Gastrocnemius medialis (tissue), 4 donors: ENCODE measurements at regions not wholly inside any gene's neighbourhood (a gene's known extent, or its start where the extent isn't known, plus 50 kb on each side); places are given as distances from the start of the nearest gene placed in this dataset.
"Not testable (repeated sequence)": the region's sequence is repeated elsewhere in the genome, so short reads cannot be mapped to it uniquely, and the experiment has no call there.

Experiments
- ATAC-seq, 2 donors: fragments of 150-250 bp; one replicate each; pipeline ENCODE4 v1.9.1; 2016
- DNase-seq, 2 donors: peaks; one replicate each; pipeline ENCODE4 v3.0.0-alpha.2; 2019
- H3K27ac ChIP-seq, 4 donors: fragments of 200-600 bp; sonication (generic); 1 replicate in 1 of 4; 2 replicates in 3 of 4; pipeline ENCODE4 v1.5.1; 2016 to 2018; ENCODE audit warnings: mild to moderate bottlenecking in 2 of 4, moderate library complexity in 1 of 4
- H3K27me3 ChIP-seq, 3 donors: fragments of 200-600 bp; sonication (generic) in 2 of 3; 1 replicate in 1 of 3; 2 replicates in 2 of 3; pipeline versions ENCODE4 v1.5.1 to v1.6.0; 2016 to 2019; ENCODE audit warnings: mild to moderate bottlenecking in 1 of 3, moderate library complexity in 1 of 3
- H3K36me3 ChIP-seq, 2 donors: fragments of 200-600 bp; sonication (generic) in 1 of 2; one replicate each; pipeline ENCODE4 v1.5.1; 2017 to 2018
- H3K4me1 ChIP-seq, 2 donors: fragments of 200-600 bp; sonication (generic) in 1 of 2; one replicate each; pipeline ENCODE4 v1.5.1; 2016 to 2017; ENCODE audit warnings: mild to moderate bottlenecking in 2 of 2
- H3K4me3 ChIP-seq, 4 donors: fragments of 200-600 bp; sonication (generic) in 3 of 4; 1 replicate in 1 of 4; 2 replicates in 3 of 4; pipeline ENCODE4 v1.5.1; 2016 to 2019; ENCODE audit warnings: mild to moderate bottlenecking in 2 of 4
- H3K9me3 ChIP-seq, 3 donors: fragments of 200-600 bp; sonication (generic) in 2 of 3; 1 replicate in 1 of 3; 2 replicates in 2 of 3; pipeline ENCODE4 v1.5.1; 2016 to 2019
- CTCF ChIP-seq, 5 experiments: fragments of 450-650 bp in 3 of 5; fragments of 200-600 bp in 2 of 5; sonication (generic) in 2 of 5; IDR thresholded peaks in 4 of 5; conservative IDR thresholded peaks in 1 of 5; 1 replicate in 4 of 5; 2 replicates in 1 of 5; pipeline ENCODE4 v1.5.1; 2016 to 2019; ENCODE audit warnings: antibody characterized with exemption in 5 of 5, mild to moderate bottlenecking in 3 of 5, moderate library complexity in 3 of 5
- POLR2A ChIP-seq, 2 donors: fragments of 450-650 bp; IDR thresholded peaks; one replicate each; pipeline ENCODE4 v1.6.1; 2017; ENCODE audit warnings: antibody characterized with exemption in 2 of 2, mild to moderate bottlenecking in 2 of 2, moderate library complexity in 2 of 2
- in situ Hi-C, 4 donors: fragments of 200-750 bp; cut with MboI; loops; one replicate each; pipeline versions ENCODE4 v1.15.0 to v1.8.0; 2017; ENCODE audit warnings: low sequenced_read_pairs in 4 of 4
- intact Hi-C: fragments of 100-400 bp; cut with DNase I; formaldehyde crosslinking; loops from one replicate; pipeline ENCODE4 v1.15.1; 2023; ENCODE audit warnings: low total_unique reads

GRCh38 chr2:5616019-5616418, 76.2 kb upstream of the SOX11 start:
- Histone ChIP-seq H3K27me3 (peaks cover 0 to 3% (median 0%) of the 10 kb centered on the region in 3 donors), H3K4me3 (no peak overlapping the region), H3K36me3 (no peaks in the 10 kb centered on the region), H3K27ac (no peak overlapping the region), H3K4me1 (no peaks in the 10 kb centered on the region), H3K9me3 (no peaks in the 10 kb centered on the region)
- ATAC-seq (no peak), DNase-seq (no peak)
- intact Hi-C loops (no loop called here), in situ Hi-C loops (no loop called here)
- TF ChIP-seq POLR2A (IDR thresholded peaks at IDR 0.05) (no peak), CTCF (IDR thresholded peaks at IDR 0.05 in 4 of 5, conservative IDR thresholded peaks at IDR 0.05 in 1 of 5) (no peak)

- Histone ChIP-seq H3K27me3 (peaks cover 0 to 3% (median 0%) of the 10 kb centered on the region in 3 donors), H3K27ac (no peak overlapping the region), H3K4me3 (no peak overlapping the region), H3K36me3 (no peaks in the 10 kb centered on the region), H3K9me3 (no peaks in the 10 kb centered on the region), H3K4me1 (no peaks in the 10 kb centered on the region)
- no peak for ATAC-seq
- intact Hi-C loops (no loop called here), in situ Hi-C loops (no loop called here)
- TF ChIP-seq CTCF (IDR thresholded peaks at IDR 0.05 in 4 of 5, conservative IDR thresholded peaks at IDR 0.05 in 1 of 5) (no peak), POLR2A (IDR thresholded peaks at IDR 0.05) (no peak)
- no peak for DNase-seq
These were observed 74.8 kb upstream of the SOX11 start for GRCh38 chr2:5617358-5617757.

DNA sequence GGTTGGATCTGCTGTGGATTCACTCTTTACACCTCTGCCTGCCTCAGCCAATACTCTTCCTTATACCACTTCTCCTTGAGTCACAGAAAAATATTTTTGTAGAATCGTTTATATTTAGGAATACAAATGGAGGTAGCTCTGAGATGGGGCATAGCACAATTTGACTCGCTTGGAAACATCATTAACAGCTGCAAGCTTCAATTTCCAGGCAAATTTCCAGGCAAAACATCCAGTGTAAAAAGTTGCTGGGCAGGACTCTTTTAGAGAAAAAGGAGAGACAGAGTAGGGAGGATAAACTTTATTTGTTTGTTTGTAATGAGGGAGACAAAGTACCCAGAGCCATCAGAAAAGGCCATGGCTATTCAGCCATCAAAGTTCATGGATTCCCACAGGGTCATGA, 74.4 kb upstream of the SOX11 start:
- no peak for TF ChIP-seq CTCF (IDR thresholded peaks at IDR 0.05 in 4 of 5, conservative IDR thresholded peaks at IDR 0.05 in 1 of 5)
- no peak for TF ChIP-seq POLR2A (IDR thresholded peaks at IDR 0.05)
- peaks cover 0 to 3% (median 0%) of the 10 kb centered on the region in 3 donors for H3K27me3 ChIP-seq
- no peak overlapping the region for H3K27ac ChIP-seq
- ATAC-seq (no peak), DNase-seq (no peak)
- no peak overlapping the region for H3K4me3 ChIP-seq
- in situ Hi-C loops: no loop called here
- no peaks in the 10 kb centered on the region for H3K9me3 ChIP-seq
- intact Hi-C loops: no loop called here
- no peaks in the 10 kb centered on the region for H3K36me3 ChIP-seq
- no peaks in the 10 kb centered on the region for H3K4me1 ChIP-seq

- Histone ChIP-seq H3K4me1 (no peaks in the 10 kb centered on the region), H3K4me3 (no peak overlapping the region), H3K27ac (no peak overlapping the region), H3K36me3 (no peaks in the 10 kb centered on the region), H3K27me3 (peaks cover 0 to 3% (median 0%) of the 10 kb centered on the region in 3 donors), H3K9me3 (no peaks in the 10 kb centered on the region)
- in situ Hi-C loops: no loop called here
- TF ChIP-seq POLR2A (IDR thresholded peaks at IDR 0.05) (no peak), CTCF (IDR thresholded peaks at IDR 0.05 in 4 of 5, conservative IDR thresholded peaks at IDR 0.05 in 1 of 5) (no peak)
- intact Hi-C loops: no loop called here
- no peak for ATAC-seq
- no peak for DNase-seq
These were observed 73.9 kb upstream of the SOX11 start for GRCh38 chr2:5618271-5618670.

DNA sequence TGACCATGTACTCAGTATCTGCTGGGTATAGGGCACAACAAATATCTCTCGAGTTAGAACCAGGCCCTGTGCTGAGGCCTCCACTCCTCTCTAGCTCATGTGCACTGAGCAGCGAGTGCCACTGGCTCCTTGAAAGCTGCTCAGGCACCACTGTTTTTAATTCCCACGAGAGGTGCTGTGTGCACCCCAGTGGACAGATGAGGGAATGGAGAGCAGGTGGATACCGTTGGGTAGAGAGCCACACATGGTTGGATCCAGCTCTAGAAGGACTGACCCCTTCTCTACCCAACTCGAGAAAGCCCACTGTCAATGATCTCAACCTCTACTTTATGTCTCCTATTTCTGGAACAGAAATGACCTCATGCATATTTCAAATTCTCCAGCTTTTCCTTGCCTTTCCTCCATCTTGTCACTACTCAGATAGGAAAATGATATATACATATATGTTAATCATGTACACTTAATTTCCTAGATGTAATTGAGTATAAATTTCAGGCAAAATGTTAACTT, 66.6 kb upstream of the SOX11 start:
- in situ Hi-C loops, H3K4me3 ChIP-seq, H3K27ac ChIP-seq, ATAC-seq, DNase-seq, H3K9me3 ChIP-seq, H3K36me3 ChIP-seq, H3K27me3 ChIP-seq, intact Hi-C loops, H3K4me1 ChIP-seq: not testable (repeated sequence)

- ATAC-seq: peak in 1 of 2 donors; percentile 64
- intact Hi-C loops, DNase-seq, in situ Hi-C loops, H3K27me3 ChIP-seq, H3K9me3 ChIP-seq, H3K4me1 ChIP-seq, H3K36me3 ChIP-seq, H3K4me3 ChIP-seq, H3K27ac ChIP-seq: not testable (repeated sequence)
These were observed 63.7 kb upstream of the SOX11 start for GRCh38 chr2:5628484-5628883.

DNA sequence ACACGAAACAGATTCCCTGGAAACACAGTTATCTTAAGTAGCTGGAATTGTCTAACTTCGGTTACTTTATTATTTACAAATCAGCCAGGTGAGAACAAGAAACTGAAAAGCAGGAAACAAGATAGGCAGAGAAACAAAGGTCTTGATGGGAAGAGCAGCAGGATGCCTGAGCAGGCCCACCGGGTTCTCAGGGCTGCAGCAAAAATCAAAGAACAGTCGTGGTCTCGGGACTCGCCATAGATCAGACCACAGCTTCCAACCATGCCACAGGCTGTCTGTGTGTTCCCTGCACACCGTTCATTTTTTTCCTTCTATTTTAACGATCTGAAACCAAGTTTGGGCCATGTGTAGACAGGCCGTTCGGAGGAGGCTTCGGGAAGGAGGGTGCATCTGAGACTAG, 62.7 kb upstream of the SOX11 start:
- ATAC-seq, intact Hi-C loops, H3K4me3 ChIP-seq, DNase-seq, in situ Hi-C loops, H3K27ac ChIP-seq, H3K9me3 ChIP-seq, H3K27me3 ChIP-seq, H3K4me1 ChIP-seq, H3K36me3 ChIP-seq: not testable (repeated sequence)

DNA sequence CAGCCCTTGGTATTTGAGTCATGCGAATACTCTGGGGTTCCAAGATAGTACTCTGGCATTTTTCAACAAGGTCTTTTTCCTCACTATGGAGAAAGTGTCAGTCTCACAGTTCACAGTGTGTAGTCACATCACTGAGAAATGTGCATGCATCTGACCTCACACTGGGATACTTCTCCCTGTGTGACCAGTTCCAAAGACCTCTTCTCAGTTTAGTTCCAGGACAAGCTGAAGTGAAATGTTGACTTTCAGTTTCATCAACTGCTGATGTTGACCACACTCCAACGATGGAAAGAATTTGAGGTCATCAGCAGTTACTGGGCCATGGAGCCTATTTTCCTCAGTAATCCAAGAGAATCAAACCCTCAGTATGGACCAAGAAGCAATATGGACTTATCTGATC, 55.1 kb upstream of the SOX11 start:
- ATAC-seq, H3K4me1 ChIP-seq, H3K27ac ChIP-seq, H3K36me3 ChIP-seq, intact Hi-C loops, H3K4me3 ChIP-seq, DNase-seq, H3K27me3 ChIP-seq, H3K9me3 ChIP-seq, in situ Hi-C loops: not testable (repeated sequence)
